ENCODE measurements at regions not wholly inside any gene's neighbourhood (a gene's known extent, or its start where the extent isn't known, plus 50 kb on each side); places are given as distances from the start of the nearest gene placed in this dataset.
"Not testable (repeated sequence)": the region's sequence is repeated elsewhere in the genome, so short reads cannot be mapped to it uniquely, and the experiment has no call there.

- no peak overlapping the region for H3K4me3 ChIP-seq (replicated peaks; ENCODE audit: low read depth, low read length)
- no peak for TF ChIP-seq CTCF (IDR thresholded peaks at IDR 0.05; ENCODE audit: low read depth, low read length, missing control alignments)
- no peak for DNase-seq (ENCODE audit: extremely low read depth, low read depth)
Observed at GRCh38 chr6:18039481-18039880, 52.0 kb upstream of the KIF13A start.

DNA sequence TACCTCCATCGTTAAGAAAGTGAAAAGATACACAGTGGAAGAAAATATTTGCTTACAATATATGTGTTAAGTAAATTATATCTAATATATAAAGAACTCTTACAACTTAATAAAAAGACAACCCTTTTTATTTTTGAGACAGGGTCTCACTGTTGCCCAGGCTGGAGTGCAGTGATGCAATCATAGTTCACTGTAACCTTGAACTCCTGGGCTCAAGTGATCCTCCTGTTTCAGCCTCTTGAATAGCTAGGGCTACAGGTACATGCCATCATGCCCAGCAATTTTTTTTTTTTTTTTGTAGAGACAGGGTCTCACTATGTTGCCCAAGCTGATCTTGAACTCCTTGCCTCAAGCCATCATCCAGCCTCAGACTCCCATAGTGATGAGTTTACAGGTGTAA is 50.8 kb upstream of the KIF13A start:
- DNase-seq (ENCODE audit: extremely low read depth, low read depth); H3K4me3 ChIP-seq (replicated peaks; ENCODE audit: low read depth, low read length): not testable (repeated sequence)
